IPS-15b (cell line): ENCODE measurements at regions not wholly inside any gene's neighbourhood (a gene's known extent, or its start where the extent isn't known, plus 50 kb on each side); places are given as distances from the start of the nearest gene placed in this dataset.

Experiments used
- H3K27me3 ChIP-seq: one replicate; pipeline ENCODE4 v1.6.1; 2013; ENCODE audit warnings: low read length; ENCODE audit not compliant: control insufficient read depth, insufficient read depth
- H3K36me3 ChIP-seq: one replicate; pipeline ENCODE4 v1.6.1; 2013; ENCODE audit warnings: low read length; ENCODE audit not compliant: control insufficient read depth, insufficient read depth
- H3K4me1 ChIP-seq: one replicate; pipeline ENCODE4 v1.6.1; 2013; ENCODE audit warnings: mild to moderate bottlenecking, low read length; ENCODE audit not compliant: control insufficient read depth, insufficient read depth
- H3K4me3 ChIP-seq: one replicate; pipeline ENCODE4 v1.5.1; 2013; ENCODE audit warnings: low read depth, low read length
- H3K9ac ChIP-seq: one replicate; pipeline ENCODE4 v1.6.1; 2013; ENCODE audit warnings: low read depth, mild to moderate bottlenecking, low read length
- H3K9me3 ChIP-seq: one replicate; pipeline ENCODE4 v1.6.1; 2013; ENCODE audit warnings: mild to moderate bottlenecking, low read length; ENCODE audit not compliant: control insufficient read depth, insufficient read depth

DNA sequence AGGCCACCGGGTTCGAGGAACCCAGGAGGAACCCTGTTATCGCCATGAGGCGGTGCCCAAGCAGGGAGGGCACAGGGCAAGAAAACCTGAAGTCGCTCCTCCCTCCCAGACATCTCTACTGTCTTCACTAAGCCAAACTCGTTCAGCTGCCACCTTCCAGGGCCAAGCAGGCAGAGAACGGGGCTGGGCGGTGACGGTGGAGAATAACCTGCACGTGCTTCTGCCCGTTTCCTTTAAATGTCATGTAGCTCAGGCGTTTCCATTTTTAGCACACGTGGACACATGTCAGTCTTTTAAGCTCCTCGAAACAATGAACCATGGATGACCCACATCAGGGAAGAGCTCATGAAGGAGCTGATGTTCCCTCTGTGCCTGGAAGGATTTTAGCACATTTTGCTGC, 124.3 kb upstream of the KLF6 start:
- Histone ChIP-seq H3K9ac (no peak overlapping the region), H3K9me3 (no peaks in the 10 kb centered on the region), H3K4me1 (no peaks in the 10 kb centered on the region), H3K4me3 (no peak overlapping the region), H3K36me3 (no peaks in the 10 kb centered on the region), H3K27me3 (no peaks in the 10 kb centered on the region)

DNA sequence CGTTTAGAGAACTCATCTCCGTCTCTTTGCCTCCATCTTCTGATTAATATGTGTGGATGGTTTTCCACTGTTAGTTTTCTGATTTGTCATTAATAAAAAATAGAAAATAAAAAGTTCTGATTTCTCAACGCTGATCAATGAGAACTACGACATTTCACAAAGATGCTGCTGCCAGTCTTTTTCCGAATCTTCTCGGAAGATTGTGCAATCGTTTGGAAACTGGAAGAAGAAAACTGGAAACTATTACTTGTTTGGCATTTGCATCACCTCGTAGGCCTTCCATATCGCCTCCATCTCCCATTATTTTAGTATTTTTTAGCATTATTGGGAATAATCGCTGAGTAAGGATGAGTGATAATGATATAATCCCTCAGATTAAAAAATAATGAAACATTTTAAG, 123.2 kb upstream of the KLF6 start:
- H3K27me3 ChIP-seq, result no peaks in the 10 kb centered on the region
- H3K4me3 ChIP-seq, result no peak overlapping the region
- H3K4me1 ChIP-seq, result no peaks in the 10 kb centered on the region
- no peaks in the 10 kb centered on the region for H3K36me3 ChIP-seq
- no peaks in the 10 kb centered on the region for H3K9me3 ChIP-seq
- H3K9ac ChIP-seq, result no peak overlapping the region

DNA sequence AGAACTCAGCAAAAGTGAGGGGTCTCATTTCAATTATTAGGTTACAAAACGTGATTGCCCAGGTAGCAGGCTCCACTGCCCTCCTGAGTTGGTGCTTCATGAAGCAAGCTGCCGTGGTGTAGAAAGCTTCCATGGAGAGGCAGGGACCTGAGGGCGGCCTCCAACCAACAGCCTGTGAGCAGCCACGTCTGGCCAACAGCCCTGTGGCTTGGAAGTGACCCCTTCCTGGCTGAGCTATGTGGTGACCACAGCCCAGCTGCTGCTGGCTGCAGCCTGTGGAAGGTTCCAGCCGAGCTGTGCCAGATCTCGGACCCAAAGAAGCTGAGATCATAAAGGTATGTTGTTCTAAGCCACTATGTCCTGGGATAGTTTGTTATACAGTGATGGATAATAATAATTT, 122.5 kb upstream of the KLF6 start:
- H3K27me3 ChIP-seq, result no peaks in the 10 kb centered on the region
- no peak overlapping the region for H3K9ac ChIP-seq
- no peak overlapping the region for H3K4me3 ChIP-seq
- H3K9me3 ChIP-seq, result no peaks in the 10 kb centered on the region
- no peaks in the 10 kb centered on the region for H3K4me1 ChIP-seq
- H3K36me3 ChIP-seq, result no peaks in the 10 kb centered on the region

DNA sequence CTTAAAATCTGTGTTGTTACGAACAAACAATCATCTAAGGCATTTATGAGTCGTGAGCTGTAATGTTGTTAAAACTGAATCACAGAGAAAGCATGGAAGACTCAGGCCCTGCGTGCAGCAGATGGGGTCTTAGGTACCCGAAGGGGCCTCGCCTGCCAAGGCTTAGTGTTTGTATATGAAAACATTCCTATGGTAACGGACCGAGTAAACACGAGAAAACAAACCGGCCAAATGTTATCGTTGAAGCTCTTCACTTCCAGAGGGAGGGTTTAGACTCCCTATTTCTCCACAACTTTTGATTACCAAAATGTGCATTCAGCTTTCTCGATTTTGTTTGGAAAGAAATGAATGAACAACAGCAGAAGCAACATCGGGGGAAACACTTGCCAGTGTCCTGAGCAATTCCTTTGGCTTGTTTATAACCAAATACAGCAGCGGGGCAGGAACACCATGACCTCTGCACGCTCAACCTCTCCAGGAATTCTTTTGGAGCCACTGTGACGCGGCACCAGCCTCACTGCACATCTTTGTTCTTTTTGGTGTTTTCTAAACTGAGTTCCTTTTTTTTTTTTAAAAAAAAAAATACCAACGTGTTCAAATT, 121.6 kb upstream of the KLF6 start:
- Histone ChIP-seq H3K4me3 (no peak overlapping the region), H3K4me1 (no peaks in the 10 kb centered on the region), H3K9ac (no peak overlapping the region)

DNA sequence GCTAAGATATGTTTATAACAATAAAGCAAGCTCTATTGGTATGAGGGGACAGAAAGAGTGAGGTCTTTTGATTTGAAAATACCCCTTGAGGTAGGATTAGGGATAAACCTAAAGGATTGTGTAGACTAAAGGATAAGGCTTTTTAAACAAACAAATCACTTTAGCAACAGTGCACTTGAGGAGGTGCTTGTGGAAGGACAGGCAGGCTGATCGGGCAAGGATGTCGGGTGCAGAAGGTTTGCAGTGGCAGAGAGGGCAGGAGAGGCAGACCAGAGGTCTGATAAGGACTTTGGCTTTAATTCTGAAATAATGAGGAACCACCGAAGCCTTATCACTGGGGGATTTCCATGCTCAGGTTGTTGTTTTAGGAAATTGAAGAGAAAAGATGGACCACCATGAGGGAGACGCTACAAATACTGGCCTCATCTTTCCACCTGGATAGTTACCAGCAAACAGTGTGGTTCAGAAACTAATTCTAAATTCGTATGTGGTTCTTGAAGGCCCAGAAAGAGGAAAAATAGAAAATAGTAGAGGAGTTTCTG, 119.5 kb upstream of the KLF6 start:
- Histone ChIP-seq H3K9me3 (no peaks in the 10 kb centered on the region), H3K36me3 (no peaks in the 10 kb centered on the region), H3K4me1 (no peaks in the 10 kb centered on the region), H3K27me3 (no peaks in the 10 kb centered on the region), H3K4me3 (no peak overlapping the region), H3K9ac (no peak overlapping the region)

More for the DNA sequence above, 121.6 kb upstream of the KLF6 start:
- no peaks in the 10 kb centered on the region for H3K27me3 ChIP-seq
- H3K9me3 ChIP-seq, result no peaks in the 10 kb centered on the region
- no peaks in the 10 kb centered on the region for H3K36me3 ChIP-seq

DNA sequence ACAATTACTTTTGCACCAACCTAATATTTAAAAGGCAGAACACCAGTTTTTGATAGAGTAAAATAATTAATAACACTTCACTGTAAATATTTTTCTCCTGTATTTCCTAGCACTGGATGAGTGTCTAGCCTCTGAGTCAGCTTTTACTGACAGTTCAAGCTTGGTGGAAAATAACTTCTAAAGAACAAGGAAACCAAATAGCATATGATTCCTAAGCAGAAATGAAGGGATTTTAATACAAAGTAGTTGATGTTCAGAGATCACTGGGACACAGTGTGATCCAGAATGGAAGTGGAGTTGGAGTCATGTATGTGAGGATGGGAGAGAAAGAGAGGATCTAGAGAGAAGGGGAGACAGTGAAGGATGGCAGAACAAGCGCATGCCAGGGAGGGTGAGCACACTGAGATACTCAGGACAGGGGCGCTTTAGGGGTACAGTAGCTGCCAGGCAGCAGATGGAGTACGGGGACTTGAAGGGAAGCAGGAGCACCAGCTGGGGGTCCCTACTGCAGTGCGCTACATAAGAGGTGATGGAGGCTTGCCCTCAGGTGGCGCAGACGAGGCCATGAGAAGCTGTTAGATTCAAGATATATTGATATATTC, 117.9 kb upstream of the KLF6 start:
- H3K27me3 ChIP-seq, result no peaks in the 10 kb centered on the region
- no peaks in the 10 kb centered on the region for H3K4me1 ChIP-seq
- no peak overlapping the region for H3K4me3 ChIP-seq
- no peaks in the 10 kb centered on the region for H3K36me3 ChIP-seq
- H3K9me3 ChIP-seq, result no peaks in the 10 kb centered on the region
- H3K9ac ChIP-seq, result no peak overlapping the region

DNA sequence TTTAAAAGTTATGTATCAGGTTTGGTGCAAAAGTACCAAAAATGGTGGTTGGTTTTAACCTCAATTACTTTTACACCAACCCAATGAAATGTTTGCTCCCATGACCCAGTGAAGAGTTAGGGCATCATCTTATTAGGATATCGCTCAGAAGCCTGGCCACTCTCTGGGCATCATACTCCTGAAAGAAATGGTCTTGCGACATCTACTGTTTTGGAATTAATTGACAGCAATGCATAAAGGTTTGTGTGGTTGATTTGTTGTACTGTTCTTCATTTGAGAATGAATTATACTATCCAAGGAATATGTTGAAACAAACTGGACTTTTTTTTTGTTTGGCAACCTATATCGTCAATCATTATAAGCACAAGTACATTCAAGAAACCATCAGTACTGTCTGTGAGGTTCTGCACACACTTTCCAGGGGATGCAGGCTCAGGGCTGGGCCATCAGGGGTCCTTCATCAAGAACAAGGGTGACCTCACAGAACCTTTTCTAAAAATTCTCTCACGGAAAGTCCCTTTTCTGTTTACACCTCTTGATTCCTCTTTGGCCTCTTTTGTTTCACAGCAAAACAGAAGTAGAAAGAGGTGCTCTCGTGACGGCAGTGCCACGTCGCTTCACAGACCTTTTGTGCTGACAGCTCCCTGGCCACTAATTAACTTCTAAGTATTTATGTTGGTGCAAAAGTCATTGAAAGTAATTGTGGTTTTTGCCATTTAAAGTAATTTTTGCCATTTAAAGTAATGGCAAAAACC, 117.2 kb upstream of the KLF6 start:
- Histone ChIP-seq H3K9ac (no peak overlapping the region), H3K9me3 (no peaks in the 10 kb centered on the region), H3K36me3 (no peaks in the 10 kb centered on the region), H3K27me3 (no peaks in the 10 kb centered on the region), H3K4me1 (no peaks in the 10 kb centered on the region), H3K4me3 (no peak overlapping the region)

DNA sequence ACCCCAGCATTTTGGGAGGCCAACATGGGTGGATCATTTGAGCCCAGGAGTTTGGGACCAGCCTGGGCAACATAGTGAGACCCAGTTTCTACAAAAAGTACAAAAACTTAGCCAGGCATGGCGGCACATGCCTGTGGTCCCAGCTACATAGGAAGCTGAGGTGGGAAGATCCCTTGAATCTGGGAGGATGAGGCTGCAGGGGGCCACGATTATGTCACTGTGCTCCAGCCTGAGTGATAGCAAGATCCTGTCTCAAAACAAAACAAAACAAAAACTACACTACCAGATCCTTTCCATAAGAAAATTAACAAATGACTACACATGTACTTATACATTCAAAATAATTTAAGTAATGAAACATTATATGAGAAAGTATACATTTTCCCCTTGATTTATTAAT, 116.4 kb upstream of the KLF6 start:
- no peaks in the 10 kb centered on the region for H3K4me1 ChIP-seq
- no peaks in the 10 kb centered on the region for H3K27me3 ChIP-seq
- H3K9me3 ChIP-seq, result no peaks in the 10 kb centered on the region
- no peak overlapping the region for H3K4me3 ChIP-seq
- H3K9ac ChIP-seq, result no peak overlapping the region
- H3K36me3 ChIP-seq, result no peaks in the 10 kb centered on the region

DNA sequence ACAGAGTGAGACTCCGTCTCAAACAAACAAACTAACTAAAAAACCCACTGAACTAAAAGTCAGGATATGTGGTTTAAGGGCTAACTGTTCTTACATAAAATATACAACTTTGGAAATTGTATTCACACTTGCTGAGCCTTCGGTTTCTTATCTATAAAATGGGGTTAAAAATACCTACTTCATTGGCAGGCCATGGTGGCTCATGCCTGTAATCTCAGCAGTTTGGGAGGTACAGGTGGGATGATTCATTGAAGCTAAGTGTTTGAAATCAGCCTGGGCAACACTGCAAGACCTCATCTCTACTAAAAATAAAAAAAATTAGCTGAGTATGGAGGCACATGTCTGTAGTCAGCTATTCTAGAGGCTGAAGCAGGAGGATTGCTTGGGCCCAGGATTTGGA, 115.4 kb upstream of the KLF6 start:
- H3K9me3 ChIP-seq, result no peaks in the 10 kb centered on the region
- no peaks in the 10 kb centered on the region for H3K4me1 ChIP-seq
- no peak overlapping the region for H3K9ac ChIP-seq
- no peak overlapping the region for H3K4me3 ChIP-seq
- no peaks in the 10 kb centered on the region for H3K36me3 ChIP-seq
- H3K27me3 ChIP-seq, result no peaks in the 10 kb centered on the region

DNA sequence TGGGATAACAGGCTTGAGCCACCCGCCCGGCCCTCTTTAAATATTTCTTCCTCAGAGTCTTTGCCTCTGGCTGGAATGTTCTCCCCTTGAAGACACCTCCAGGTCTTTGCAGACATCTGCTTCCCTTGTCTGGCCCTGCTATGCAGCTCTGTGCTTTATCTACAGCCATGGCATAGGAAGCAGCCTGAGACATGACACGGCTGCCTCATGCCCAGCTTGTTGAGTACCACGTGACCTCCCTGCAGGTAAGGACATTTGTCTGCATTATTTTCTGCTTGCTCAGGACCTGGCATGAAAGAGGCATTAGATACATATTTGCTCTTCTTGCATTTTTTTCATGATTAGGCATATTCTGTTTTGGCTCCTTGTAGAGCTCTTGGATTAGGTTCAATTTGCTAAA, 113.8 kb upstream of the KLF6 start:
- no peak overlapping the region for H3K9ac ChIP-seq
- no peaks in the 10 kb centered on the region for H3K9me3 ChIP-seq
- no peaks in the 10 kb centered on the region for H3K36me3 ChIP-seq
- no peaks in the 10 kb centered on the region for H3K27me3 ChIP-seq
- H3K4me1 ChIP-seq, result no peaks in the 10 kb centered on the region
- no peak overlapping the region for H3K4me3 ChIP-seq

DNA sequence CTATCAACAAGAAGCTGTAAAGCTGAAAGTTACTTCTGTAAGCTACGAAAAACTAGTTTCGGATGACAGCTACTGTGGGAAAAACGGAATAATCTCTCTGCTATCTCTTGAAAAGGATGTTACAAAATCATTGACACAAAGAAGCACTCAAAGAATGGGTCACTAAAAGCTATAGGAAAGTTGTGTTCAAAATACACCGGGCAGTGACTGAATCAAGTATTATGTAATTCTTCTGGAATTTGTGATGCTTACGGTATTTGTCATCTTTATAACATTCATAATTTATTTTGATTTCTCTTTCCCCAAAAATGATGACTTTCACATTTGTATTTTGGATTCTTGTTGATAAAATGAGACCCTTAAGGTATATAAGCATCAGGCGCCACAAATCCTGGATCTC, 112.1 kb upstream of the KLF6 start:
- Histone ChIP-seq H3K9ac (no peak overlapping the region), H3K4me1 (no peaks in the 10 kb centered on the region), H3K36me3 (no peaks in the 10 kb centered on the region), H3K4me3 (no peak overlapping the region), H3K27me3 (no peaks in the 10 kb centered on the region), H3K9me3 (no peaks in the 10 kb centered on the region)

DNA sequence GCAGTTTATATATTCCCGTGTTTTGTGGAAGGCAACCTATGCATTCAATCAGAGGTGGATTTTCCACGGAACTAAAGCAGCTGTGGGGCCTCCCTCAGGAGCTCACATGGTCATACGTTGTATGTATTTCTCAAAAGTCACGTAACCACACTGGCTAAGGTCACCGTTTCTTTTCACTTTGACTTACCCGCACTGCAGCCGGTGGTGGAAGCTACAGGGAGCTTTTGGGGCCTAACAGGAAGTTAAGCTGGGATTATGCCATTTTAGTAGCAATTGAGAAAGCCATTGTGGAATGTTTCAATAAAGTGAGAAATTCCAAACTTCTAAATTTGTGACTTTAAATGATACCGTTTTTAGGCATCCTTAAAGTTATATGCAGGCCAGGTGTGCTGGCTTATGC, 111.2 kb upstream of the KLF6 start:
- Histone ChIP-seq H3K9me3 (no peaks in the 10 kb centered on the region), H3K36me3 (no peaks in the 10 kb centered on the region), H3K4me3 (no peak overlapping the region), H3K9ac (no peak overlapping the region), H3K27me3 (no peaks in the 10 kb centered on the region), H3K4me1 (no peaks in the 10 kb centered on the region)
